Progenitor cell of endocrine pancreas (in vitro differentiated cells): ENCODE measurements at regions not wholly inside any gene's neighbourhood (a gene's known extent, or its start where the extent isn't known, plus 50 kb on each side); places are given as distances from the start of the nearest gene placed in this dataset.

Source experiments
- DNase-seq: peaks from one replicate; pipeline ENCODE4 v3.0.0; 2021; ENCODE audit warnings: low spot score; ENCODE audit not compliant: unreplicated experiment
- H3K27ac Mint-ChIP-seq: 2 replicates; pipeline ENCODE4 v1.8.0; 2021; ENCODE audit warnings: mild to moderate bottlenecking, moderate library complexity, mixed read lengths
- H3K27me3 Mint-ChIP-seq: 2 replicates; pipeline ENCODE4 v1.8.0; 2021; ENCODE audit warnings: mixed read lengths
- H3K36me3 Mint-ChIP-seq: 2 replicates; pipeline ENCODE4 v1.8.0; 2022; ENCODE audit warnings: mixed read lengths; ENCODE audit not compliant: insufficient read depth
- H3K4me1 Mint-ChIP-seq: 2 replicates; pipeline ENCODE4 v1.8.0; 2021; ENCODE audit warnings: low read depth, mixed read lengths
- H3K4me3 Mint-ChIP-seq: 2 replicates; pipeline ENCODE4 v1.8.0; 2021; ENCODE audit warnings: low read depth, mild to moderate bottlenecking, moderate library complexity, mixed read lengths
- H3K9me3 Mint-ChIP-seq: 2 replicates; pipeline ENCODE4 v1.8.0; 2021; ENCODE audit warnings: low read depth, mixed read lengths
- CTCF ChIP-seq: fragments of 200-600 bp; sonication (generic); IDR thresholded peaks from one replicate; pipeline ENCODE4 v1.5.0; 2021; ENCODE audit warnings: antibody characterized with exemption, mild to moderate bottlenecking; ENCODE audit not compliant: unreplicated experiment

GRCh38 chr1:193427524-193427923 lies 241.1 kb upstream of the B3GALT2 start:
- no peak for TF ChIP-seq CTCF
- peaks cover 10% of the 10 kb centered on the region for H3K4me1 Mint-ChIP-seq
- DNase-seq = no peak
- peaks cover 2% of the 10 kb centered on the region for H3K36me3 Mint-ChIP-seq
- peaks cover 15% of the 10 kb centered on the region for H3K9me3 Mint-ChIP-seq
- H3K27me3 Mint-ChIP-seq = no peaks in the 10 kb centered on the region
- H3K27ac Mint-ChIP-seq = no peak overlapping the region
- H3K4me3 Mint-ChIP-seq = no peak overlapping the region

DNA sequence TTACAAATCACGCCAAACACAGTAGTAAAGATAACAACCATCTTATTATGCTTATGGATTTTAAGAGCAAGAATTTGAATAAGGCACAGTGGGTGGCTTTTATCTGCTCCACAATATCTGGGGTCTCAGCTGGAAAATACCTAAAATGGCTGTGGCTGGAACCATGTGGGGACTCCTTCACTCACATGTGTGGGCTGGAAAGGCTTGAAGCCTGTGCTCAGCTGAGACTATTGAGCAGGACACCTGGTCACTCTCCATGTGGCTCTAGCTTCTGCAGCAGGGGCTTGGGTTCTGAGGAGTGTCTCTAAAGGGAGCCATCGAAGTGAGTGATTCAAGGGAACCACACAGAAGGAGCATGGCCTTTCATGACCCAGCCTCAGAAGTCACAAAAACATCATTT lies 239.6 kb upstream of the B3GALT2 start:
- no peaks in the 10 kb centered on the region for H3K36me3 Mint-ChIP-seq
- TF ChIP-seq CTCF = no peak
- H3K27ac Mint-ChIP-seq = no peak overlapping the region
- DNase-seq = no peak
- H3K4me1 Mint-ChIP-seq = peaks cover 10% of the 10 kb centered on the region
- H3K9me3 Mint-ChIP-seq = peaks cover 10% of the 10 kb centered on the region
- H3K4me3 Mint-ChIP-seq = no peak overlapping the region
- H3K27me3 Mint-ChIP-seq = no peaks in the 10 kb centered on the region

DNA sequence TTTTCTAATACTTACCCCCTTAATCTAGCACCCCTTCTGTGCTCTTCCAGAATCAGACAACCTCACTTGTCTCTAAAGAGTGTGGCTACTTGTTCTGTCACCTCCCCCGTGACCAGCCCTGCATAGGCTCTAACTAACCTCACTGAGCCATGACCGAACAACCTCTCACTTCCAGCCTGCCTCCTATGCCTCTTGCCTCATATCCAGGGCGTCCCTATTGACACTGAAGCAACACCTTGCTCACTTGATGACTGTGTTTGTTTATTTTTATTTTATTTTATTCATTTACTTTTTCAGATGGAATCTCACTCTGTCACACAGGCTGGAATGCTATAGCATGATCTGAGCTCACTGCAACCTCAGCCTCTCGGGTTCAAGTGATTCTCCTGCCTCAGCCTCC lies 235.1 kb upstream of the B3GALT2 start:
- no peak for TF ChIP-seq CTCF
- Mint-ChIP-seq H3K9me3 (no peaks in the 10 kb centered on the region), H3K27me3 (peaks cover 9% of the 10 kb centered on the region), H3K4me1 (no peaks in the 10 kb centered on the region), H3K4me3 (no peak overlapping the region), H3K36me3 (no peaks in the 10 kb centered on the region), H3K27ac (peak overlapping the region; percentile 77)
- no peak for DNase-seq

DNA sequence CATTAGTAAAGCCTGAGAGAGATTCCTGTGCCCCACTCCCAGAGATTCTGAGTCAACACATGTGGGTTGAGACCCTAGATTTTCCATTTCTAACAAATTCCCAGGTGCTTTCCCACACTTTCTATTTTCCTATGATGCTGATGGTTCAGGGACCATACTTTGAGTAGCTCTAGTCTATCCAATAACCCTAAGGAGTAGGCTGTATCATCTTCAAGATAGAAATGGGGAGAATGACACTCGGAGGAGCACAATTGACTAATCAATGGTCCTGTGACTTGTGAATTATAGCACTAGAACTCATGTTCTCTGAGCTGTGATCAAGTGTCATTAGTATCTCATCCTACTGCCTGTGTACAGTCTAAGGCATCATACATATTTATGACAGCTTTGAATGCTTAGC lies 232.9 kb upstream of the B3GALT2 start:
- Mint-ChIP-seq H3K4me3 (no peak overlapping the region), H3K36me3 (no peaks in the 10 kb centered on the region), H3K27me3 (peaks cover 13% of the 10 kb centered on the region), H3K27ac (no peak overlapping the region), H3K4me1 (no peaks in the 10 kb centered on the region), H3K9me3 (no peaks in the 10 kb centered on the region)
- no peak for DNase-seq
- TF ChIP-seq CTCF = no peak

DNA sequence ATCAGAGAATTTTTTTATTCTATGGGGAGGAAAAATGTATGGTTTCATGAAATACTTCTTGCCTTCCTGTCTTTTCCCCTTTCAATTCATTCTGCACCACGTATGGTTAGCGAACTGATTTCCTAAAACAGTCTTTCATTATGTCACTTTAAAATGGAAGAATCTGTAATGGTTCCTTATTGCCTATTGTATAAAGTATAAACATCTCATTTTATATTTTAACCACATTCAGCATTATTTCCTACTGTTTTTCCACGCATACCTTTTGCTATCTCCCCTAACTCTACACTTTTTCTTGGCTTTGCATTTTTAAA lies 232.3 kb upstream of the B3GALT2 start:
- no peak for DNase-seq

More for the DNA sequence above, 232.3 kb upstream of the B3GALT2 start:
- Mint-ChIP-seq H3K27ac (no peak overlapping the region), H3K9me3 (no peaks in the 10 kb centered on the region), H3K27me3 (peaks cover 13% of the 10 kb centered on the region), H3K4me1 (no peaks in the 10 kb centered on the region), H3K4me3 (no peak overlapping the region), H3K36me3 (no peaks in the 10 kb centered on the region)
- no peak for TF ChIP-seq CTCF
